K562 (cell line): ENCODE measurements at regions not wholly inside any gene's neighbourhood (a gene's known extent, or its start where the extent isn't known, plus 50 kb on each side); places are given as distances from the start of the nearest gene placed in this dataset.

ENCODE experiments used
- COPS2 ChIP-seq: fragments of 450-650 bp; conservative IDR thresholded peaks from 2 replicates; pipeline ENCODE4 v1.6.1; 2016; ENCODE audit warnings: mild to moderate bottlenecking, moderate library complexity
- FOSL1 ChIP-seq: fragments of 200-800 bp; sonication (Bioruptor generic); conservative IDR thresholded peaks from 2 replicates; pipeline ENCODE4 v1.6.1; 2016; ENCODE audit warnings: missing genetic modification characterization, missing compliant biosample characterization
- KHSRP ChIP-seq: fragments of 450-650 bp; IDR thresholded peaks from 2 replicates; pipeline ENCODE4 v1.6.1; 2017
- MGA ChIP-seq: fragments of 450-650 bp; IDR thresholded peaks from 2 replicates; pipeline ENCODE4 v1.6.1; 2016; ENCODE audit warnings: mild to moderate bottlenecking, moderate library complexity
- ZNF408 ChIP-seq: fragments of 250-450 bp; sonication (Bioruptor Pico); IDR thresholded peaks from 2 replicates; pipeline ENCODE4 v1.4.0; 2020; ENCODE audit warnings: low read depth, mild to moderate bottlenecking, moderate library complexity
- TF ChIP-seq, protein P1 (sequence below): sonication (generic); formaldehyde crosslinking; IDR thresholded peaks from 2 replicates; pipeline ENCODE4 v1.8.0; 2023; ENCODE audit warnings: mild to moderate bottlenecking, missing genetic modification reagents

DNA sequence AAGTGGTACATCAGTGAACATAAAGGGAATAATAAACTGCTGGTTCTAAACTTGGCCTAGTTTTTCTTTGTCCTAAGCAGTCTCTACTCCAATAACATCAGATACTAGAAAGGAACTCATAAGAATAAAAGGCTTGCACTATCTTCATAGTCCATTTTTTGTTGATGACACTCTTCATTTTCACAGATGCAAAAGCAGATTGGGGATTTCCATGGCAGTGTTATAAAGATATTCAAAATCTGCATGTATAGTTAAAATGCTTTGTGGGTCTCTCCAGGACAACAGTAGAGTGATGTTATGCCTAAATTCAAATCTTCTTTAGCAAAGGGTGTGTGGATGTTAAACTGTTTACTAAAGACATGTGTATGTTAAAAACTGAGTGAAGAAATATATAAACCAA lies 745.8 kb downstream of the TRHDE start (continued):
- TF ChIP-seq MGA (no peak), ZNF408 (CRISPR knock-in tag) (no peak), COPS2 (no peak), KHSRP (no peak), FOSL1 (tag) (no peak)
- TF ChIP-seq, protein P1, sequence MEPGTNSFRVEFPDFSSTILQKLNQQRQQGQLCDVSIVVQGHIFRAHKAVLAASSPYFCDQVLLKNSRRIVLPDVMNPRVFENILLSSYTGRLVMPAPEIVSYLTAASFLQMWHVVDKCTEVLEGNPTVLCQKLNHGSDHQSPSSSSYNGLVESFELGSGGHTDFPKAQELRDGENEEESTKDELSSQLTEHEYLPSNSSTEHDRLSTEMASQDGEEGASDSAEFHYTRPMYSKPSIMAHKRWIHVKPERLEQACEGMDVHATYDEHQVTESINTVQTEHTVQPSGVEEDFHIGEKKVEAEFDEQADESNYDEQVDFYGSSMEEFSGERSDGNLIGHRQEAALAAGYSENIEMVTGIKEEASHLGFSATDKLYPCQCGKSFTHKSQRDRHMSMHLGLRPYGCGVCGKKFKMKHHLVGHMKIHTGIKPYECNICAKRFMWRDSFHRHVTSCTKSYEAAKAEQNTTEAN (CRISPR knock-in tag) = no peak
